Stimulated activated CD4-positive, alpha-beta T cell treated with anti-CD3 and anti-CD28 coated beads, Interleukin-2, amount 100 ng/mL, for 24 hours (primary cell): ENCODE measurements at regions not wholly inside any gene's neighbourhood (a gene's known extent, or its start where the extent isn't known, plus 50 kb on each side); places are given as distances from the start of the nearest gene placed in this dataset.
"Not testable (repeated sequence)": the region's sequence is repeated elsewhere in the genome, so short reads cannot be mapped to it uniquely, and the experiment has no call there.

Source experiments
- DNase-seq, 2 donors: peaks; one replicate each; pipeline ENCODE4 v3.0.0-alpha.2; 2020

DNA sequence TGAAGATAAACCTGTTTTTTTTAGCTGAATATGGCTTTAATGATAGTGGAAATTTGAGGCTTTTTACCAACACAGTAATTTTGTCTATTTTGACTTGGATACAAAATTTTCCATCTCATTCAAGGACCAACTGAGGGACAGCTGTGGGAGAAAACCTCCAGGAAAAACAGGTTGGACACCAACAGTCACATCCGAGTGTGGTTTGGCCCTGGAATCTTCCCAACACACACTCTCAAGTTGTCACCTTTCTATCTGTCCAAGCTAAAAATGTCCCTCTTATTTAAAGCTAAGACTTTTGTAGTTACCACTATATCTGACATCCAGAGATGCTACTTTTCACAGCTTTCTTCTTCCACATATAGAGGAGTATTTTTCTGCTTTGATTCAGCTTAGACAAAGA is 404.9 kb downstream of the PCDH7 start:
- DNase-seq: no peak

DNA sequence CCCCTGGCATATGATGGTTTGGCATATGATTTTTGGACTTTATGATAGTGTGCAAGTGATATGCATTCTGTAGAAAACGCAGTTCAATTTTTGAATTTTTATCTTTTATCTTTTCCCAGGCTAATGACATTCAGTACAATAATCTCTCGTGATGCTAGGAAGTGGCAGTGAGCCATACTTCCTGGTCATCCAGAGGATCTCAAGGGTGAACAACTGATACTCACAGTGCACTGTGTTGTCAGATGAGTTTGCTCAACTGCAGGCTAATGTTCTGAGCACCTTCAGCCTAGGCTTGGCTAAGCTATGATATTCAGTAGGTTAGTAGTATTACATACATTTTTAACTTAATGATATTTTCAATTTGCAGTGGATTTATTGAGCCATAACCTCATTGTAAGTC is 405.3 kb downstream of the PCDH7 start:
- no peak for DNase-seq

DNA sequence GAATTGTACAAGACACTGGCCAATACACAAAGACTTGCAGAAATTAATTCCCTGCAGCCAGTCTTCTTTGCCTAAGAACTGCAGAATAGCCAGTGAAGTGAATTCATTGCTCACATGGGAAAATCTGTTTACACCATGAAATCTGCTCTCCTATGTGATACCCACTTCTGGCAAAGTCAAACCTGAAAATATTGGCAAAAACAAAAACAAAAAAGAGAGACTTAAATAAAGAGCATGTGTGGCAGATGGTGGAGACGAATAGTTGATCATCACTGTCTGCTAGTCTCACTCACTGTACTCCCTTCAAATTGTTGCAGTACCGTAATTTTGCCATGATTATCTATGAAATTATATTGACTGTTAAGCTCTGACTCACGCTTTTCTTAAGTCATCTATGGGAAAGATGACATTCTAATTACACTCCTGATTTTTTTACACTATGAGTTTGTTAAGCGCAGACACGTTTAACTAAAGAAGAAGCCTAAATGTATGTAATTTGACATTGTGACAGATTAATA is 406.8 kb downstream of the PCDH7 start:
- no peak for DNase-seq

DNA sequence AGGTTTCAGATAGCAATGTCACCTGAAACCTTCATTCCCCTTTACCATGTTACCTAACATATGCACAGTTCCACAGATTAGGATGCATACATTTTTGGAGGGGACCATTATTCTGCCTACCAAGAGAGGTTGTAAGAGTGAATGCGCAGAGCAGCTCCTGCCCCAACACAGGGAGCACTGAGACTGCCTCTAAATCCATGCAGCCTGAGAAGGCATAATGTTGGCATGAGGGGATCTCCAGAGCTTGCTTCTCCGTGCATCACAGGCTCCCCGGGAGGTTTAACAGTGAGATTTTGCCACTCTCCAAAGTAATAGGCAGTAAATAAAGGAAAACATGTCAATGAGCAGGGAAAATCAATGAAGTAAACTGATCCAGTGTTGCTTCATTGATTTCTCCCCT is 410.8 kb downstream of the PCDH7 start:
- DNase-seq: no peak

DNA sequence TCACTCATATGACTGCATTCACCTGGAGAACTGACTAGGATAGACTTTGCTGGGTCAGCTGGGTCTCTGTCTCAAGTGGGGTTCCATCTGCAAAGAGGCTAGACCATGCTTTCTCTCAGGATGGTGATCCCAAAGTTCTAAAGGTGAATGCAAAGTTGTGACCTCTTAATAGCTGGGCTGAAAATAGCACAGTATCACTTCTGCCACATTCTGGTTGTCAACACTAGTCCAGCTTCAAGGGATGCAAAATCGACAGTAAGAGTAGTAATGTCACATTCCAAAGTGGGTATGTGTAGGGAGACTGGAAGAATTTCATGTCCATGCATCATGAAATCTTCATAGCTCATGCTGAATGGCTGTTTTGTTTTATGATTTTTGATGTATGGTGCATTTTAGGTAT is 414.6 kb downstream of the PCDH7 start:
- no peak for DNase-seq

DNA sequence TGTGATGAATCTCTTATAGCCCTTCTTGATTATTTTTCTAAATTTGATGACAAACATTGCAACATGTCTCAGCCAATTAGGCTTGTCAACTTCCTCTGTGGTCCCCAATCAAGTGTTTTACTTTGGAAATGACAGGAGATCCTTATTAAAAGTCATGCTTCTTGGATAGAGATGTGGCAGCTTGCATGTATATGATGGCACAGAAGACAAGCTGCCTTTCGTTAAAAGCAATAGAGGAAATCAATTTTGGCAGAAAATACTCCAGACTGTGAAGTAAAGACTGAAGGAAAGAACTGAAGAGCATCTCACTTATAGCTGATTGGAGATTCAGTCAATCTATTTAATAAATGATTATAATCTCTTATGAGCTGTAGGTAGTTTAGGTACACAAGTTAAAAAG is 419.6 kb downstream of the PCDH7 start:
- no peak for DNase-seq

DNA sequence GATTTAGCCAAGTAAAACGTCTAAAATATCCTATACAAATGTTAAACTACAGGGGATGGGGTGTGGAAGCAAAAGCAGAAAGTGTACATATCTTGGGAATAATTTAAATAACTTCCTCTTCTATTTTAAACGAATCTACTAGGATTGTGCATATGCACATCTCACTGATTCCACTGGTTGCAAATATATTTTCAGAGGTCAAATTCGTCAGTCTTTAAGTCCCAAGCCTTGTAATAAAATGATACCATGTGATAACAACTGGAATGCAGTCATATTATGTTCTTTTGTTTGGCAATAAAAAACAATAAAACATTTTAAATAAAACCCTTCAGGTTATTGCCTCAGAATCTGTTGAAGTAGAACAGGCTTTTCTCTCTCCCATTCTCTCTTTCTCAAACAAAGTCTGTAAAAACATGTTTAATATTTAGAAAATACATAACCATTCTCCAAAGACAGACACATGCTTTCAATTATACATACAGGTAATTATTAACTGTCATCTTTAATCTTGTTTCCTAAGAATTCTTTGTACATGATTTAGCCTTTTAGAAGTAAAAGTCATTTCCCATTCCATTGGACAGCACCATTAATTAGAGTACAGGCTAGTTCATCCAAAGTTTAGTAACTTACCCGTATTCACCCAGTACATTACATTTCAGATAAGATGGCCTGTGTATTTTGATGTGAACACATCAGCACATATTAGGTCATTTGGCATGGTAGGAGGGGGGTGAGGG is 421.1 kb downstream of the PCDH7 start:
- no peak for DNase-seq

DNA sequence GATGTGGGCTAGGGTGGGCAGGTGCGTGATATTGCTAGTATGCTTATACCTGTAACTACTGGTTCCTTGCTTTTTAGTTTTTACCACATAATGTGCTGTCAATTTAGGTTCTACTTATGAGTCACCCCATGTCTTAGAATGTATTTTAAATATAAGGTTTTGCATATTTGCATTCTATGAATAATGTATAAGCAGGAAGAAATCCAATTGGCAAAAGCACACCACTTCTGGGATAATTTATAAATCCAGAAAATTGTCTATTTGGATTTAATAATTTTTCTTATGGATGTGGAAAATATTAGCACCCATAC is 421.6 kb downstream of the PCDH7 start:
- DNase-seq: no peak

DNA sequence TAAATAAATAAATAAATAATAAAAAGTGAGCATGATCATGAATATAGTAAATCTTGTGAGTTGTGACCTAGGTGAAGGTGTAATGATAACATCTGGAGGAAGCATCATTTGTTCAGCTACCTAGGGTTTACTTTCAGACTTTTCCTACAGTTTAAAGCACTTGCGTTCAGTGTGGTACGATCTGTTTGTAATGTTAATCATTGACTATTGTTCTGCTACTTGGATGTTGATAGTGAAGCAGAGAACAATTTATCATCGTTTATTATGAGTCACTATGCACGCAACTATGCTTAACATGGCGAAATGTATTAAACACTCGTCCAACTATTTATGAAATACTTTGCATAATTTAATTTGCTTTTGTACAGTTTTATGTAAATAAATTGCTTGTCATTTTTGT is 426.2 kb downstream of the PCDH7 start:
- DNase-seq: no peak

DNA sequence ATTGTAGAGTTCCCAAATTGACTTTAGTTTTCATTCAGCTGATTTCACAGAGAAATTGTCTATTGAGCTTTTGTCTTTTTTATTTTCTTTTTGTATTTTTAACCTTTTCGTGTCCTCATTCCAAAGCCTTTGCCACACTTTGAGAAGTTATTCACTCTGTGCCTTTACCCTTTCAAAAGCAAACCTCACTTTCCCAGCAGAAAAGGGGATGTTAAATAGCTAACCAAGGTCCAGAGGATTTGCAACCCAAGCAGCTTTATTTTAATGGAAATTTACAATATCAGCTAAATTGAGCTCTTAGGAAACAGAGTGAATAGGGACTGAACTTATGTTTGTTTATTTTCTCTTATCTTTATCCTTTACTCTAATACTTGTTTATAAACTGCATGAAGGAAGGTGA is 428.8 kb downstream of the PCDH7 start:
- DNase-seq: no peak

DNA sequence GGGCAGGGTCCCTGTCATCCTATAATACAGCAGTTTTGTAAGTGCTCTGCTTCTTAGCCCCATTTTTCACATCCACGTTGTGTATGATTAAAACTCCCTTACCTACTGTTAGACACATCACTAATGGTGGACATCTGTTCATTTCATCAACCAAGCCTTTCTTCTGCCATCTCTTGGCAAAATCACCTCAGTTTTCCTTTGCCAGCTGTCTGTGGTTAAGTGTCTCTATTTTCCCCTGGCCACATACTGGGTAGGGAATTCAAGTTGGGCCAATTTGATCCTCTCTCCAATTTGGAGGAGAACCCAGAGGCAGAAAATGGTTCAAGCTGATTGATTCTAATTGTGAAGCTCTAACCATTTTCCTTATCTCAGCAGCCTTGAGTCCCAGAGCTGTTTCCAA is 436.1 kb downstream of the PCDH7 start:
- no peak for DNase-seq

DNA sequence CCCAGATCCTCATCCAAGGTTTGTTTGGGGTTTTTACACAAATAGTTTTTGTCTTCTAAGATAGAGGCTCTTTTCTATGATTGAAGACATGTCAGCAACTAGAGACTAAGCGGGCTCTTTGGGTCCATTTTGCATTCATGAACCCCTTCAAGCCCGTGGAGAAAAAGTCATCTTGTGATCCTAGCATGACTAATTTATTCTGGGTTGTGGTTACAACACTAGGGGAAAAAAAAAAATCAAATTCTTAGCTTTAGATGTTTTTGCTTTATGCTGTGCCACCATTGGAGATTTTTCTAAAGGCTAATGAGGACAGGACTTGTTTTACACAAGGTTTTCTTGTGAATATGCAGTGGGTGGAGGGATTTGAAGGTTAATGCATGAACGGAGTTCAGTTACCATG is 440.0 kb downstream of the PCDH7 start:
- no peak for DNase-seq

DNA sequence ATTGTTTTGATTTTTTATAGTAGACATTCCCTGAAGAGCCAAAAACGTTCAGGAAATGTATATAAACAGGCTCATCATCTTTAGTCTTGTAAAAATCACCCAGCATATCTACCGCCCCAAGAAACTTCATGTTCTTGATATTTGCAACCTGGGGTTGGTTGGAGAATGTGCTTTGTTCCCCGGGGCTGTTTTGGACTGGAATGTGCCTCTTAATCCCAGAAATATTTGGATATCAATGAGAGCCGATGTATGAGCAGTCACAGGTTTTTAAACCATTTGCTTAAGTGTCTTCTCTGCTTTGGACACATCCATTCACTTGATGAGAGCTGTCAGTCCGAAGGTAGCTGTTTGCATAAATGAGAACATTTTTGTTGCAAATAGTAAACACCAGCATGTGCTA is 449.7 kb downstream of the PCDH7 start:
- no peak for DNase-seq

DNA sequence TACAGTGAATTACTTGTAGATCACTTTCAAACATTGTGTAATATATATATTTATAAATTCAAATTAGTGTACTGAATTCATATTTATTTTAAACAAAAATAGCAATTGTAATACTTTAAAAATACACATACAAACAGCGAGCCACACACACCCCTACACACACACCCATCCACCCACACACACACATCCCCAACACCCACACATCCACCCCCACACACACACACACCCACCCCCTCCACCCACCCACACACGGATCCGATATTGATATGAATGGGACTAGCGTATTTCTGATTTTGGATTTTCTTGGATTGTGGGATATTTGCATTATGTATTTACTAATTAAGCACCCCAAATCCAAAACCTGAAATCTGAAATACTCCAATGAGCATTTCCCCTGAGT is 451.2 kb downstream of the PCDH7 start:
- no peak for DNase-seq

DNA sequence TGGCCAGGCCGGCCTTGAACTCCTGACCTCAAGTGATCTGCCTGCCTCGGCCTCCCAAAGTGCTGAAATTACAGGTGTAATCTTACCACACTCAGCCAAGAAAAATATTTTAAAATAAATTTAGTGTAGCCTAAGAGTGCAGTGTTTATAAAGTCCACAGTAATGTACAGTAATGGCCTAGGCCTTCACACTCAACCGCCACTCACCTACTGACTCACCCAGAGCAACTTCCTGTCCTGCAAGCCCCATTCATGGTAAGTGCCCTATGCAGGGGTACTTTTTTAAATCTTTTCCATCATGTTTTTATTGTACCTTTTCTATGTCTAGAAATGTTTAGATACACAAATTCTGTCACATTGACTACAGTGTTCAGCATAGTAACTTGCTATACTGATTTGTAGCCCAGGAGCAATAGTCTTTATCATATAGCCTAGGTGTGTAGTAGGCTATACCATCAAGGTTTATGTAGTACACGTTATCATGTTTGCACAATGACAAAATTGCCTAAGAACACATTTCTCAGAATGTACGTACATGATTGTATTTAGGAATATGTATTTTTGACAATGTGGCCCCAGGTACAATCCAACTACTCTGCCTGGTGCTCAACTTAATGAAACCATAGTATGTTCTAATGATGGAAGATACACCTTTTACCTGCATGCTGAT is 455.2 kb downstream of the PCDH7 start:
- DNase-seq: no peak

DNA sequence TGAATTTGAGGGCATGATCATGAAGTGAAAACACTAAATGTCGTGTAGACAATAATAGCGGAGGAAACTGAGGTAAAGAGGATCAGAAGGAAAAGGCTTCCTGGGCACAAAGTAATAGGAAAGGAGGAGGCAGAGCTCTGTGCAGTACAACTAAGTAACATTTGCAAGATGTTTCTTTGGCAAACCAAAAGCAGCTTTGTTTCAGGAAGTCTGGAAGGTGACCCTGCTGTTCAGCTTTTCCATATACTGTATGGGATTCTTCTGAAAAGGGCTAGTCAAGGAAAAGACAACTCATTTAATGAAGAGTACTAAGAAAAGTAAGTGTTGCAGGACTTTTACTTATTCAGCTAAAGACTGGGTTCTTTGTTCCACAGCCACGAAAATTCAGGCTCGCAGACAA is 463.1 kb downstream of the PCDH7 start:
- DNase-seq: no peak

DNA sequence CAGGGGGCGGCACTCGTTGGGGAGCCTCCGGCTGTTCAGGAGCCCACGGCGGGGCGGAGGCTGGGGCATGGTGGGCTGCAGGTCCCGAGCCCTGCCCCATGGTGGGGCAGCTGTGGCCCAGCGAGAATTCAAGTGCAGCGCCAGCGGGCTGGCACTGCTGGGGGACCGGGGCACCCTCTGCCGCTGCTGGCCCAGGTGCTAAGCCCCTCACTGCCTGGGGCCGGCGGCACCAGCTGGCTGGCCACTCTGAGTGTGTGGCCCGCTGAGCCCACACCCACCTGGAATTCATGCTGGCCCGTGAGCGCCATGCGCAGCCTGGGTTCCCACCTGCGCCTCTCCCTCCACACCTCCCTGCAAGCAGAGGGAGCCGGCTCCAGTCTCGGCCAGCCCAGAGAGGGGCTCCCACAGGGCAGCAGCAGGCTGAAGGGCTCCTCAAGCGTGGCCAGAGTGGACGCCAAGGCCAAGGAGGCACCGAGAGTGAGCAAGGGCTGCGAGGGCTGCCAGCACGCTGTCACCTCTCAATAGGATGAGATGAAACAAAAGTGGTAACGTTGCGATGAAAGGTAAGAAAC is 464.9 kb downstream of the PCDH7 start:
- DNase-seq: no peak

DNA sequence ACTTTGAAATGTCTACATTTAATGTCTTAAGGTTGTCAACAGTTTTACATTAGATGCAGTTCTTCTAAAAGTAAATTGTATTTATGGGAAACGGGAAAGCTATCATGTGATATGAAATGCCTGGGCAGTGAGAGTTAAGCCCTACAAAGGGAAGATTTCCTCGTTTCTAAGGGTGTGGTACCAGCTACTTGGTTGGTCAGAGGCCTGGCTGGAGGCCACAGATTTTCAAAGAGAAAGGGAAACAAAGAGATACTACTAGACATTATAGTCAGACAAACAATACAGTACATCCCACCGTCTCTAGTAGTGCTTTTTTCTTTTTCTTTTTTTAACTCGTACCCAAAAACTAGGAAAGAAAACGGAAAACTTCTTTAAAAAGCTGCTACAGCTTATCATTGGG is 467.8 kb downstream of the PCDH7 start:
- no peak for DNase-seq

DNA sequence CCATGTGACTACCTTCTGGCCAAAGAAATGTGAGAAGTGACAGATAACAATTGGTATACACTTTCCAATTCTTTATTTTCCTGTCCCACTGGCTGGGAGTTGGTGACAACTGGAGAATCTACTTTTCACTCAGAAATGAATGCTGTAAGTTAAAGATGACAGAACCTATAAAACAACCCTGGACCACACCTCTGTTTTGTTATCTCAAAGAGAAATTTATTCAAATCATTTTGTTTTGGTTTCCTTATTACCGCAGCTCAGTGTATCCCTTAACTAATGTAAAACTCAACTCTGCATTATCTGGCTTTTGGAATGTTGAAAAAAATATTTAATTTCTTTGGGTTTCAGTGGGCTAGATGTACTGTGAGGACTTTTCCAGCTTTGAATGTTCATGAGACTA is 469.8 kb downstream of the PCDH7 start:
- DNase-seq: no peak

DNA sequence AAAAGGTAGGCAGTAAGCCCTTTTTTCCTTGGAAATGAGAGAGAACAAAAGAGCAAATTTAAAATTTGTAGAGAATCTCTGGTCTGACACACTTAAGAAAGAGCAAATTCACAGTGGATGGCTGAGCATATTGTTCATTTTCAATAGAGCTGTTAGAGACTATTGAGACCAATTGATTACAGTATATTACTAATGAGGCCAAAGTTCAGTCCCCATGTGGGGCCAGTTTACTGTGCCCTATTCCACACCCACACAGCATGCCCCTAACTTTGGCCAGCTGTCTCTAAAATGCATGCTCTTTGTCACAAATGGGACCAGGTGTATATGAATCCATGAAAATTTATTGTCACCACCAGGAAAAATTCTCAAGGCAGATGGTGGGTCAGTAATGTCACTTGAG is 470.5 kb downstream of the PCDH7 start:
- no peak for DNase-seq

DNA sequence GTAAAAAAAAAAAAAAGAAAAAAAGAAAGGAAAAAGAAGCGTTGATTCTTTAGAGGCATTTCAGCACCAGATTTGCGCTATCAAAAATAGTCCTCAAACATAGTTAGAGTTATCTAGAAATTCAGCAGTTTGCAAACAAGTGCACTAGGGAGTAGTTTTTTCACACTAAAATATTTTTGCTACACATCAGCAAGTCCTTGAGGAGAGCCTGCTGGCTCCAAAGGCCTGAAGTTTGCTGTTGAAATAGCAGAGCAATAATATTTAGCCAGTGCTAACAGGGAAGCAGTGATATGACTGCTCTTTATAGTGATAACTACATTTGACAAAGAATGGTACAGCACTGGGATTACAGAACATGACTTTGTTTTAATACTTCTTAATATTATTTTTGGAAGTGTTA is 472.2 kb downstream of the PCDH7 start:
- DNase-seq: no peak

DNA sequence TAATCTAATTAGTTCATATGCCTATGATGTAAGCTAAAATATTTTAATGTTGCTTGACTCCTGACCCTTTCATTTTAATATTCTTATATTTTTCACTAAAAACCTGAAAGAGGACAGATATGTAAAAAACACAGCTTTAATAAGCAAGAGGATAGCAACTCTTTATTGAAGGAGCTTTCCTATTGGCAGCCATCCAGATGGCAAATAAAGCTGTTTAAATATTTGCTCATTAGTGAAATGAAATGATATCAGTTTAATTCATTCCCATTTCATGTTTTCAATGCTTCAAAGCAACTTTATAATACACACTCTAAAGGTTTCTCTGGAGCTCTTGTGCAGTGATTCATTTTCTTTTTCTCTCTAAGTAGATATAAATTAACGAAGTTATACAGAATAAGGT is 473.4 kb downstream of the PCDH7 start:
- DNase-seq: no peak

DNA sequence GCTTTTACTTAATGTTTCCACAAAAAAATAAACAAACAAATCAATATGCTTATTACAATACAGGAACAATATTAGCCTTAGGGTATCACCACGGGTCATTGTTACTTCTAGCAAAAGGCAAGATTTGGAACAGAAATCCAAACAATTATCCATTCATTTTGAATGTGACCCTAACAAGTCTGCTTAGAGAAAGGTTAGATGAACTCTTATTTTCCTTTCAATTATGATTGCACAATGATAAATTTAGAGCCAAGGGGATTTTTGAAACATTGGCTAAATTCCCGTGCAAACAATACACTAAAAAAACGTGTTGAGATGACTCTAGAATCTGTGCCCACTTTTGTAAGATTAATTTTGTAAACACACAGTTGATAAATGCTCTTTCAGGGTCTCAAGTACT is 474.7 kb downstream of the PCDH7 start:
- no peak for DNase-seq

DNA sequence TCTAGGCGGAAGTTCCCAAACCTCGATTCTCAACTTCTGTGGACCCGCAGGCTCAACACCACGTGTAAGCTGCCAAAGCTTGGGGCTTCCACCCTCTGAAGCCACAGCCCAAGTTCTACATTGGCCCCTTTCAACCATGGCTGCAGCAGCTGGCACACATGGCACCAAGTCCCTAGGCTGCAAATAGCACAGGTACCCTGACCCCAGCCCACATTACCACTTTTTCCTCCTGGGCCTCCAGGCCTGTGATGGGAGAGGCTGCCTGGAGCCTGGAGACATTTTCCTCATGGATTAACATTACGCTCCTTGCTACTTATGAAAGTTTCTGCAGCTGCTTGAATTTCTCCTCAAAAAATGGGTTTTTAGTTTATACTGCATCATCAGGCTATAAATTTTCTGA is 479.5 kb downstream of the PCDH7 start:
- DNase-seq: no peak

DNA sequence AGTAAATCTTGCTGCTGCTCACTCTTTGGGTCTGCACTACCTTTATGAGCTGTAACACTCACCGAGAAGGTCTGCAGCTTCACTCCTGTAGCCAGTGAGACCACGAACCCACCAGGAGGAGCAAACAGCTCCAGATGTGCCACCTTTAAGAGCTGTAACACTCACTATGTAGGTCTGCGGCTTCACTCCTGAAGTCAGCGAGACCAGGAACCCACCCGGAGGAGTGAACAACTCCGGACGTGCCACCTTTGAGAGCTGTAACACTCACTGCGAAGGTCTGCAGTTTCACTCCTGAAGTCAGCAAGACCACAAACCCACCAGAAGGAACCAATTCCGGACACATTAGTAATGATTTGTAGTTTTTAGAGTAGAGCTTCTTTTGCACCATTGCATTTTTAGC is 481.9 kb downstream of the PCDH7 start:
- not testable (repeated sequence) for DNase-seq
